ENCODE measurements at regions not wholly inside any gene's neighbourhood (a gene's known extent, or its start where the extent isn't known, plus 50 kb on each side); places are given as distances from the start of the nearest gene placed in this dataset.

DNA sequence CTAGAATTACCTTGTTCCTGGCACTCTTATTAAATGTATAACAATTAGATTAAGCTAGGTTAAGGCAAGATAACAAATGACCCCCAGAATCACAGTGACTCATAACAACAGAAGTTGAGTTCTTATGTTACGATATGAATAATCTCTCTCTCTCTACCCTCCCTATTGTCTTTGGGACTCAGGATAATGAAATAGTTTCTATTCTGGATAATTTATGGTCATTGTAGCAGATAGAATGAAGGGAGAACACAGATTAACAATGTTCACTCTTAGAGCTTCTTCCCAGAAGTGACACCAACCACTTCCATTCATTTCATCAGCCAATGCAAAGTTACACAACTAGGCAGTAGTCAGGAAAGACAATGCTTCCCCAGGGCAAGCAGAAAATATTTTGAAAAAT, 334.5 kb downstream of the C11orf87 start:
- H3K4me2 ChIP-seq (ENCODE audit: low read depth, low read length): no peak overlapping the region
- H3K9ac ChIP-seq (ENCODE audit: low read length): no peak overlapping the region
- H3K27me3 ChIP-seq (replicated peaks; ENCODE audit: insufficient read depth, low read length): no peaks in the 10 kb centered on the region
- no peak overlapping the region for H3K27ac ChIP-seq (ENCODE audit: low read length)
- H2AFZ ChIP-seq (ENCODE audit: low read length): no peak overlapping the region
- TF ChIP-seq EZH2phosphoT487 (IDR thresholded peaks at IDR 0.05; ENCODE audit: low read length): no peak
- TF ChIP-seq CTCF (IDR thresholded peaks at IDR 0.05; ENCODE audit: low read length): no peak
- no peak for TF ChIP-seq EZH2 (optimal IDR thresholded peaks at IDR 0.05; ENCODE audit: low read depth, low read length)
- no peaks in the 10 kb centered on the region for H3K9me2 ChIP-seq (replicated peaks; ENCODE audit: insufficient read depth, low read length)
- H3K9me3 ChIP-seq (replicated peaks; ENCODE audit: insufficient read depth, low read length): no peaks in the 10 kb centered on the region
- no peak overlapping the region for H3K4me3 ChIP-seq (ENCODE audit: low read length)
- H3K36me3 ChIP-seq (replicated peaks; ENCODE audit: insufficient read depth, low read length): no peaks in the 10 kb centered on the region
- no peak for DNase-seq
- no peaks in the 10 kb centered on the region for H3F3A ChIP-seq (ENCODE audit: insufficient read depth, low read length)
- no peaks in the 10 kb centered on the region for H3K4me1 ChIP-seq (ENCODE audit: low read length)
- no peaks in the 10 kb centered on the region for H4K20me1 ChIP-seq (ENCODE audit: insufficient read depth, low read length)
- H3K79me2 ChIP-seq (ENCODE audit: low read length): no peaks in the 10 kb centered on the region

GRCh38 chr11:109756951-109757350, 335.0 kb downstream of the C11orf87 start:
- no peaks in the 10 kb centered on the region for H3K27me3 ChIP-seq (replicated peaks; ENCODE audit: insufficient read depth, low read length)
- H3K4me2 ChIP-seq (ENCODE audit: low read depth, low read length): no peak overlapping the region
- no peaks in the 10 kb centered on the region for H3K79me2 ChIP-seq (ENCODE audit: low read length)
- H3F3A ChIP-seq (ENCODE audit: insufficient read depth, low read length): no peaks in the 10 kb centered on the region
- H4K20me1 ChIP-seq (ENCODE audit: insufficient read depth, low read length): no peaks in the 10 kb centered on the region
- no peaks in the 10 kb centered on the region for H3K9me3 ChIP-seq (replicated peaks; ENCODE audit: insufficient read depth, low read length)
- no peaks in the 10 kb centered on the region for H3K36me3 ChIP-seq (replicated peaks; ENCODE audit: insufficient read depth, low read length)
- DNase-seq: no peak
- H3K27ac ChIP-seq (ENCODE audit: low read length): no peak overlapping the region
- H3K4me3 ChIP-seq (ENCODE audit: low read length): no peak overlapping the region
- no peaks in the 10 kb centered on the region for H3K9me2 ChIP-seq (replicated peaks; ENCODE audit: insufficient read depth, low read length)
- TF ChIP-seq EZH2phosphoT487 (IDR thresholded peaks at IDR 0.05; ENCODE audit: low read length) (no peak), CTCF (IDR thresholded peaks at IDR 0.05; ENCODE audit: low read length) (no peak), EZH2 (optimal IDR thresholded peaks at IDR 0.05; ENCODE audit: low read depth, low read length) (no peak)
- no peaks in the 10 kb centered on the region for H3K4me1 ChIP-seq (ENCODE audit: low read length)
- H2AFZ ChIP-seq (ENCODE audit: low read length): no peak overlapping the region
- no peak overlapping the region for H3K9ac ChIP-seq (ENCODE audit: low read length)

DNA sequence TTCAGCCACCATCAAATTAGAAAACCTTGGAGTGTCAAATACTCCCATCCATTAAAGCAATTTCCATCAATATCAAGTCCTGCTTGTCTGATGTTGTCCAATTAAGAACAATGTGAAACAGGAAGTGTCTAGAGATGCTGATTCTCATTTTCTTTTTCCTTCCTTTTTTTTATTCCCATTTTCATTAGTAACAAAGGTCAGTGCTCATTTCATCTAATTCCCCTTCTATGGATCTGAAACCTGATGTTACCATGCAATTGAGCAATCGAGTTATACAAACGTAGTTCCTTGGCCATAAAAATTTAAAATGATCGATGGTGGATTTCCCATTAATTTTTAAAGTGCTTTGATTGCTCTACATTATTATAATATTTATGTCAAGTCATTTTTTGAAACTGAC, 330.6 kb upstream of the ZC3H12C start:
- H3K79me2 ChIP-seq (ENCODE audit: low read length): no peaks in the 10 kb centered on the region
- no peak overlapping the region for H3K4me3 ChIP-seq (ENCODE audit: low read length)
- H3K9me2 ChIP-seq (replicated peaks; ENCODE audit: insufficient read depth, low read length): no peaks in the 10 kb centered on the region
- H4K20me1 ChIP-seq (ENCODE audit: insufficient read depth, low read length): no peaks in the 10 kb centered on the region
- H3K9me3 ChIP-seq (replicated peaks; ENCODE audit: insufficient read depth, low read length): no peaks in the 10 kb centered on the region
- no peak for TF ChIP-seq EZH2 (optimal IDR thresholded peaks at IDR 0.05; ENCODE audit: low read depth, low read length)
- TF ChIP-seq EZH2phosphoT487 (IDR thresholded peaks at IDR 0.05; ENCODE audit: low read length): no peak
- no peak for TF ChIP-seq CTCF (IDR thresholded peaks at IDR 0.05; ENCODE audit: low read length)
- no peaks in the 10 kb centered on the region for H3F3A ChIP-seq (ENCODE audit: insufficient read depth, low read length)
- no peak overlapping the region for H3K4me2 ChIP-seq (ENCODE audit: low read depth, low read length)
- DNase-seq: no peak
- H3K36me3 ChIP-seq (replicated peaks; ENCODE audit: insufficient read depth, low read length): no peaks in the 10 kb centered on the region
- no peaks in the 10 kb centered on the region for H3K27me3 ChIP-seq (replicated peaks; ENCODE audit: insufficient read depth, low read length)
- H3K9ac ChIP-seq (ENCODE audit: low read length): no peak overlapping the region
- no peak overlapping the region for H3K27ac ChIP-seq (ENCODE audit: low read length)
- H2AFZ ChIP-seq (ENCODE audit: low read length): no peak overlapping the region
- no peaks in the 10 kb centered on the region for H3K4me1 ChIP-seq (ENCODE audit: low read length)
